Heart left ventricle (tissue), 16 donors: ENCODE measurements at regions not wholly inside any gene's neighbourhood (a gene's known extent, or its start where the extent isn't known, plus 50 kb on each side); places are given as distances from the start of the nearest gene placed in this dataset.

ENCODE experiments used
- ATAC-seq, 4 donors: fragments of 200-7000 bp; cut with Tn5 transposase; one replicate each; pipeline ENCODE4 v1.9.1; 2020 to 2022; ENCODE audit warnings: moderate library complexity in 4 of 4, mild to moderate bottlenecking in 3 of 4, moderate number of reproducible peaks in 1 of 4
- DNase-seq, 5 donors: peaks; one replicate each; pipeline ENCODE4 v3.0.0-alpha.2; 2020
- H3K27ac ChIP-seq, 12 donors: fragments of 200-600 bp; sonication (generic) in 4 of 12; one replicate each; pipeline versions ENCODE4 v1.5.0 to v1.8.0; 2016 to 2022; ENCODE audit warnings: mild to moderate bottlenecking in 2 of 12
- H3K27me3 ChIP-seq, 9 donors: fragments of 200-600 bp; sonication (generic) in 2 of 9; one replicate each; pipeline versions ENCODE4 v1.5.1 to v1.8.0; 2016 to 2022; ENCODE audit warnings: mild to moderate bottlenecking in 3 of 9
- H3K36me3 ChIP-seq, 9 donors: fragments of 200-600 bp; sonication (generic) in 2 of 9; one replicate each; pipeline versions ENCODE4 v1.5.0 to v1.8.0; 2018 to 2022; ENCODE audit warnings: mild to moderate bottlenecking in 2 of 9
- H3K4me1 ChIP-seq, 12 donors: fragments of 200-600 bp; sonication (generic) in 4 of 12; one replicate each; pipeline versions ENCODE4 v1.5.0 to v1.8.0; 2016 to 2022; ENCODE audit warnings: mild to moderate bottlenecking in 3 of 12
- H3K4me3 ChIP-seq, 12 donors: fragments of 200-600 bp; sonication (generic) in 4 of 12; one replicate each; pipeline versions ENCODE4 v1.5.0 to v1.8.0; 2017 to 2022; ENCODE audit warnings: mild to moderate bottlenecking in 9 of 12, moderate library complexity in 4 of 12
- H3K9me3 ChIP-seq, 12 donors: fragments of 200-600 bp; sonication (generic) in 4 of 12; one replicate each; pipeline versions ENCODE4 v1.5.0 to v1.8.0; 2016 to 2022; ENCODE audit warnings: mild to moderate bottlenecking in 1 of 12
- POLR2A ChIP-seq, 2 donors: fragments of 450-650 bp; IDR thresholded peaks; one replicate each; pipeline ENCODE4 v1.6.1; 2017; ENCODE audit warnings: antibody characterized with exemption in 2 of 2, mild to moderate bottlenecking in 2 of 2, moderate library complexity in 2 of 2
- WGBS, 4 donors: extraction: QIAGEN DNeasy Blood & Tissue Kit in 2 of 4; methylation state at CpG; one replicate each; pipeline versions ENCODE4 v1.1.5 to v1.1.7; 2013 to 2018; 5-methylcytosine and 5-hydroxymethylcytosine counted together
- intact Hi-C, 10 donors: fragments of 100-400 bp; cut with DNase I; formaldehyde crosslinking; loops; one replicate each; pipeline versions ENCODE4 v1.11.1 to v1.14.2; 2022
- TF ChIP-seq, protein P1 (sequence below), 12 donors: fragments of 200-600 bp; sonication (generic) in 4 of 12; IDR thresholded peaks; one replicate each; pipeline versions ENCODE4 v1.5.0 to v1.8.0; 2018 to 2022; ENCODE audit warnings: antibody characterized with exemption in 12 of 12, mild to moderate bottlenecking in 5 of 12
- donor health status: ischemic (EF 13 %, LVEDD 7.1; RV severe dilation, severe dysfunction).
- donor health status: healthy with polysubstance abuse.
- donor health status: DM: no; HTN: yes; CAD: no.
- donor health status: DM: no; HTN: no; CAD: no.
- donor health status: ischemic (EF 25% LVEDD 6.9; RV normal size, moderate dysfunction).
- donor health status: ischemic (EF 25% LVEDD 5.7; RV mildly dilated, moderate dysfunction).
- donor health status: healthy.
- donor health status: DM: yes; HTN: yes; CAD: no.
- donor health status: ischemic (EF 35%, LVEDD 5.7; RV mildly dilated, moderate dysfunction).
- donor health status: nonischemic (EF 11% LVEDD 7.7; RV severe dilation, severe dysfunction).
- donor health status: DM: yes; HTN: yes; CAD: no.
- donor health status: PGD.
- donor health status: ischemic (EF 29% LVEDD 5.4; RV normal size, mild dysfunction).
- donor health status: nonischemic (EF 23%, LVEDD 6.1; RV moderate dilation, normal function).

DNA sequence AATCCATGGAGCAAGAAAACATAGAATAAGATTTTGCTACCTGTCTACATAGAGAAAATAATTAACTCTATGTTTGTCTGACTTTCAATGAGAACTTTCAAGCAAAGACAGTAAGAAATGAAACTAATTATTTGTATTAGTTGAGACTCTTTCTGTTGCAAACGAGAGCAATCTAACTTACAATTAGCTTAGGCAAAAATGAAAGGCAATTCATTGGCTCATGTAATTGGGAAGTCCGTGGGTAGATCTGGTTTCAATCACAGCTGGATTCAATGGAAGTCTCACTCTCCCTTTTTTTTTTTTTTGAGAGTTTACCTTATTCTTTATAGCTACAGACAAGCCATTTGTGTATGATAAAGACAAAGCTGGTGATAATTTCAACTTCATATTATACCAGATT lies 68.2 kb upstream of the STXBP5 start:
- Histone ChIP-seq H3K4me1 (peaks cover 0 to 8% (median 0%) of the 10 kb centered on the region in 12 donors), H3K4me3 (no peak overlapping the region), H3K36me3 (no peaks in the 10 kb centered on the region), H3K9me3 (no peaks in the 10 kb centered on the region), H3K27ac (no peak overlapping the region), H3K27me3 (no peaks in the 10 kb centered on the region)
- no peak for TF ChIP-seq POLR2A (IDR thresholded peaks at IDR 0.05)
- TF ChIP-seq, protein P1, sequence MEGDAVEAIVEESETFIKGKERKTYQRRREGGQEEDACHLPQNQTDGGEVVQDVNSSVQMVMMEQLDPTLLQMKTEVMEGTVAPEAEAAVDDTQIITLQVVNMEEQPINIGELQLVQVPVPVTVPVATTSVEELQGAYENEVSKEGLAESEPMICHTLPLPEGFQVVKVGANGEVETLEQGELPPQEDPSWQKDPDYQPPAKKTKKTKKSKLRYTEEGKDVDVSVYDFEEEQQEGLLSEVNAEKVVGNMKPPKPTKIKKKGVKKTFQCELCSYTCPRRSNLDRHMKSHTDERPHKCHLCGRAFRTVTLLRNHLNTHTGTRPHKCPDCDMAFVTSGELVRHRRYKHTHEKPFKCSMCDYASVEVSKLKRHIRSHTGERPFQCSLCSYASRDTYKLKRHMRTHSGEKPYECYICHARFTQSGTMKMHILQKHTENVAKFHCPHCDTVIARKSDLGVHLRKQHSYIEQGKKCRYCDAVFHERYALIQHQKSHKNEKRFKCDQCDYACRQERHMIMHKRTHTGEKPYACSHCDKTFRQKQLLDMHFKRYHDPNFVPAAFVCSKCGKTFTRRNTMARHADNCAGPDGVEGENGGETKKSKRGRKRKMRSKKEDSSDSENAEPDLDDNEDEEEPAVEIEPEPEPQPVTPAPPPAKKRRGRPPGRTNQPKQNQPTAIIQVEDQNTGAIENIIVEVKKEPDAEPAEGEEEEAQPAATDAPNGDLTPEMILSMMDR (IDR thresholded peaks at IDR 0.05): no peak
- intact Hi-C loops: loop anchor here in 2 of 10 donors (5.0 to 10.0 kb wide), 2 partner anchors 66 to 69 kb away; partner anchors contain the start of gene STXBP5 (in 2 of the 2)
- DNase-seq: no peak
- WGBS, 4 donors: 52 to 68% (median 62%) methylated on average over 2 of the region's 2 CpGs
- ATAC-seq: no peak

DNA sequence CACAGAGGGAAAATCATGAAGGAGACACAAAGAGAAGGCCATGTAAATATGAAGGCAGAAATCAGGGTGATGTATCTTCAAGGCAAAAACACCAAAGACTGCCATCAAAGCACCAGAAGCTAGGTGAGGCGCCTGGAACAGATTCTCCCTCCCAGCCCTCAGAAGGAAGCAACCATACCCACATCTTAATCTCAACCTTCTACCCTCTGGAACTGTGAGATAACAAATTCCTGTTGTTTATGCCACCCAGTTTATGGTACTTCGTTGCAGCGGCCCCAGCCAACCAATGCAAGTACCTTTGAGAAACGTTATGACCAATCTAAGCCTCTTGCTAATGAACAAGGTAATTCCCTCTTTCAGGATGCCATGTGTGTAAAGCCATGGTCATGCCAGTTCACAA lies 66.2 kb upstream of the STXBP5 start:
- WGBS, 4 donors: 77 to 93% (median 85%) methylated on average over 4 of the region's 4 CpGs
- no peak overlapping the region for H3K4me3 ChIP-seq
- intact Hi-C loops: loop anchor here in 2 of 10 donors (5.0 to 10.0 kb wide), 2 partner anchors 64 to 67 kb away; partner anchors contain the start of gene STXBP5 (in 2 of the 2)
- TF ChIP-seq, protein P1 (IDR thresholded peaks at IDR 0.05): no peak
- no peak for TF ChIP-seq POLR2A (IDR thresholded peaks at IDR 0.05)
- no peaks in the 10 kb centered on the region for H3K9me3 ChIP-seq
- H3K4me1 ChIP-seq: no peaks in the 10 kb centered on the region
- H3K36me3 ChIP-seq: no peaks in the 10 kb centered on the region
- no peaks in the 10 kb centered on the region for H3K27me3 ChIP-seq
- ATAC-seq: no peak
- H3K27ac ChIP-seq: no peak overlapping the region
- no peak for DNase-seq

DNA sequence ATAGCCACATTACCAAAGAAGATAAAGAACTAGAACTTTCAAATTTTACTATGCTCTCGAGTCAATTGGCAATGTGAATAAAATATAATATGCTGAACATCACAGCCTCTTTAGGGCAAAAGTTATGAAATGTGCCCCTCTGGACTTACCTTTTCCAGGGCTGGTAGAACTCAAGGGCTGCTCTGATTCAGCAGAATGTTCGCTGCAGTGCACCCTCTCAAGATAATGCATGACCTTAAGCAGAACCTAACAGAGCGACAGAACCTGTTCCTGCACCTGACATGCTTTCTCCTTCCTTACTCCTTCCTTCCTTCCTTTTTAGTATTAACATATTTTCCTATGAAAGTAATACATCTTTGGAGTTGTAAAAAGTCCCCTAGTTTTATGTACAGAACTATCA lies 65.4 kb upstream of the STXBP5 start:
- H3K27ac ChIP-seq: no peak overlapping the region
- H3K4me1 ChIP-seq: no peaks in the 10 kb centered on the region
- DNase-seq (no peak), ATAC-seq (no peak)
- WGBS, 4 donors: 81 to 87% (median 82%) methylated on average over 3 of the region's 3 CpGs
- intact Hi-C loops: loop anchor here in 2 of 10 donors (5.0 to 10.0 kb wide), 2 partner anchors 63 to 66 kb away; partner anchors contain the start of gene STXBP5 (in 2 of the 2)
- H3K4me3 ChIP-seq: no peak overlapping the region
- no peaks in the 10 kb centered on the region for H3K9me3 ChIP-seq
- TF ChIP-seq, protein P1 (IDR thresholded peaks at IDR 0.05): no peak
- no peak for TF ChIP-seq POLR2A (IDR thresholded peaks at IDR 0.05)
- H3K36me3 ChIP-seq: no peaks in the 10 kb centered on the region
- no peaks in the 10 kb centered on the region for H3K27me3 ChIP-seq

DNA sequence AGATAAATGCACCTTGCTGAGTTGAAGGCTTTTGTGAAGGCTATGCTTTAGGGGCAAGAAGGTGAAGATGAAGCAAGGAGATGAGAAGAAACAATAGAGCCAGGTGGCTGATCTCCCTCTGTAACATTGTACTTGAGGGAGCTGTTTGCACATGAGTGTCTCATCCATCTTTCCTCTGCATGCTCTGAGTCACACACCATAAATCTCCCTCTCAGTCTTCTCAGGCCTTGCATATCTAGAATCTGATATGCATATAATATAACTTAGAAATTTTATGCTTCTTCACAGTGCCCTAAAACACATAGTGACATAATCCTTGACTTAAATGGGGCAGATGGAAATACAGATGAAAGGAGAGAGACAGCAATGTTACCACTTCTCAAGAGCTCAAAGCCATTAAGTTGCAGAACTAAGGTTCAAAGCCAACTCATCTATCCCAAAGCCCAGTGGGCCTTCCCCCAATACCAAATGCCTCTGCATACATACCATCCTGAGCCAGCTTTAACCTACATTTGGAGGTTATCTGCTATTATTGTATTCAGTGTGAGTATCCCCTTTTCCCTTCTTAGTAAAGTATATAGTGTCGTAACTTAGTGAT lies 62.4 kb upstream of the STXBP5 start:
- Histone ChIP-seq H3K9me3 (no peaks in the 10 kb centered on the region), H3K27ac (no peak overlapping the region), H3K36me3 (no peaks in the 10 kb centered on the region), H3K4me3 (no peak overlapping the region), H3K27me3 (no peaks in the 10 kb centered on the region), H3K4me1 (no peaks in the 10 kb centered on the region)
- no peak for DNase-seq
- 94 to 100% (median 97%) methylated on average over 1 of the region's 1 CpG for WGBS, 4 donors
- intact Hi-C loops: no loop called here
- TF ChIP-seq POLR2A (IDR thresholded peaks at IDR 0.05): no peak
- TF ChIP-seq, protein P1 (IDR thresholded peaks at IDR 0.05): no peak
- no peak for ATAC-seq
